Ascending aorta (tissue), 2 donors: ENCODE measurements at regions not wholly inside any gene's neighbourhood (a gene's known extent, or its start where the extent isn't known, plus 50 kb on each side); places are given as distances from the start of the nearest gene placed in this dataset.
A peak's percentile ranks its signal among the peaks of the same experiment; 100 is the strongest.

ENCODE experiments used
- DNase-seq, 2 donors: peaks; one replicate each; pipeline ENCODE4 v3.0.0-alpha.2; 2019; ENCODE audit warnings: low spot score in 2 of 2
- H3K27ac ChIP-seq, 2 donors: fragments of 200-600 bp; sonication (generic); one replicate each; pipeline ENCODE4 v1.5.1; 2016 to 2017; ENCODE audit warnings: mild to moderate bottlenecking in 1 of 2
- H3K27me3 ChIP-seq: fragments of 200-600 bp; sonication (generic); one replicate; pipeline ENCODE4 v1.5.1; 2017
- H3K36me3 ChIP-seq, 2 donors: fragments of 200-600 bp; sonication (generic); one replicate each; pipeline ENCODE4 v1.5.1; 2016
- H3K4me1 ChIP-seq, 2 donors: fragments of 200-600 bp; sonication (generic); one replicate each; pipeline ENCODE4 v1.5.1; 2016 to 2017; ENCODE audit warnings: mild to moderate bottlenecking in 1 of 2
- H3K4me3 ChIP-seq, 2 donors: fragments of 200-600 bp; sonication (generic); one replicate each; pipeline ENCODE4 v1.5.1; 2016 to 2017; ENCODE audit warnings: mild to moderate bottlenecking in 1 of 2
- H3K9me3 ChIP-seq, 2 donors: fragments of 200-600 bp; sonication (generic); one replicate each; pipeline ENCODE4 v1.5.1; 2016
- intact Hi-C: fragments of 100-400 bp; cut with DNase I; formaldehyde crosslinking; loops from one replicate; pipeline ENCODE4 v1.15.1; 2023
- TF ChIP-seq, protein P1 (sequence below), 3 experiments: fragments of 200-600 bp in 2 of 3; fragments of 450-650 bp in 1 of 3; sonication (generic) in 2 of 3; IDR thresholded peaks; one replicate each; pipeline ENCODE4 v1.5.1; 2016 to 2019; ENCODE audit warnings: antibody characterized with exemption in 3 of 3, mild to moderate bottlenecking in 1 of 3, moderate library complexity in 1 of 3

DNA sequence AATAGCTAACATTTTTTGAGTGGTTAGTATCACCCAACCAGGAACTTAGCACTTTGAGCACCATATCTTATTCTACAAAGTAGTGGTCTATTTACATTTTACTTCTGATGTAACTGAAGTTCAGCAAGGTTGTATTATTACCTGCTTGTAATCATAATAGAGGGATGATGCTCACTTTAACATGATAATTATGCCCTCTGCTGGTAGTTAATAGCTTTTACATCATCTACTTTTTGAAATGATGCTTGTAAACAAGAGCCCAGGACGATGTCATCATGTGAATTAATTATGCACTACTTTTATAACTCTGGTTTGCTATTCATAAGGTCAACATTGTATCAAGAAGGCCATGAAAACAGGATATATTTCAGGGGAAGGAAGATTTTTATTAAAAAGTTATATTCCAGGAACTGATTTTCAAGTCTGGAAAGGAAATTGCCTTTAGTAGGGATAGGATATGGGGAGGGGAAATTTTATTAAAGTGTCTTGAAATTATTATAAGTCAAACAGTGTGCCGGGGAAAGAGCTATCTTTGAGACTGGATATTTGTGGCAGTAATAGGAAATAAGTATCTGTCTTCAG, 80.3 kb upstream of the SCIN start:
- DNase-seq: no peak
- no peak overlapping the region for H3K4me3 ChIP-seq
- intact Hi-C loops: no loop called here
- no peaks in the 10 kb centered on the region for H3K4me1 ChIP-seq
- H3K27ac ChIP-seq: no peak overlapping the region
- no peaks in the 10 kb centered on the region for H3K36me3 ChIP-seq
- no peaks in the 10 kb centered on the region for H3K27me3 ChIP-seq
- TF ChIP-seq, protein P1, sequence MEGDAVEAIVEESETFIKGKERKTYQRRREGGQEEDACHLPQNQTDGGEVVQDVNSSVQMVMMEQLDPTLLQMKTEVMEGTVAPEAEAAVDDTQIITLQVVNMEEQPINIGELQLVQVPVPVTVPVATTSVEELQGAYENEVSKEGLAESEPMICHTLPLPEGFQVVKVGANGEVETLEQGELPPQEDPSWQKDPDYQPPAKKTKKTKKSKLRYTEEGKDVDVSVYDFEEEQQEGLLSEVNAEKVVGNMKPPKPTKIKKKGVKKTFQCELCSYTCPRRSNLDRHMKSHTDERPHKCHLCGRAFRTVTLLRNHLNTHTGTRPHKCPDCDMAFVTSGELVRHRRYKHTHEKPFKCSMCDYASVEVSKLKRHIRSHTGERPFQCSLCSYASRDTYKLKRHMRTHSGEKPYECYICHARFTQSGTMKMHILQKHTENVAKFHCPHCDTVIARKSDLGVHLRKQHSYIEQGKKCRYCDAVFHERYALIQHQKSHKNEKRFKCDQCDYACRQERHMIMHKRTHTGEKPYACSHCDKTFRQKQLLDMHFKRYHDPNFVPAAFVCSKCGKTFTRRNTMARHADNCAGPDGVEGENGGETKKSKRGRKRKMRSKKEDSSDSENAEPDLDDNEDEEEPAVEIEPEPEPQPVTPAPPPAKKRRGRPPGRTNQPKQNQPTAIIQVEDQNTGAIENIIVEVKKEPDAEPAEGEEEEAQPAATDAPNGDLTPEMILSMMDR (IDR thresholded peaks at IDR 0.05): peak in 2 of 3 experiments; percentile 8 to 13
- H3K9me3 ChIP-seq: no peaks in the 10 kb centered on the region

DNA sequence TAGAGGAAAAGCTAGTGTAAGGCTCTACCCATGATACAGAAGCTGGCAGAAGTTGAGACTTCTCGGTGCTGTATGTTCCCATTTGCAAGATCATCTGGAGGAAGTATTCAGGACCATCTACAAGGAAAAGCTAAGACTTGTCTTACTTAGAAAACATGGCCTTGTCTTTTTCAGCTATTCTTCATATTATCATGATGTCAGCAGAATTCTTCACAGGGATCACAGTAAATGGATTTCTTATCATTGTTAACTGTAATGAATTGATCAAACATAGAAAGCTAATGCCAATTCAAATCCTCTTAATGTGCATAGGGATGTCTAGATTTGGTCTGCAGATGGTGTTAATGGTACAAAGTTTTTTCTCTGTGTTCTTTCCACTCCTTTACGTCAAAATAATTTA, 79.6 kb upstream of the SCIN start:
- Histone ChIP-seq H3K36me3 (no peaks in the 10 kb centered on the region), H3K4me1 (no peaks in the 10 kb centered on the region), H3K27ac (no peak overlapping the region), H3K27me3 (no peaks in the 10 kb centered on the region), H3K9me3 (no peaks in the 10 kb centered on the region), H3K4me3 (no peak overlapping the region)
- TF ChIP-seq, protein P1 (IDR thresholded peaks at IDR 0.05): no peak
- DNase-seq: no peak
- intact Hi-C loops: no loop called here

DNA sequence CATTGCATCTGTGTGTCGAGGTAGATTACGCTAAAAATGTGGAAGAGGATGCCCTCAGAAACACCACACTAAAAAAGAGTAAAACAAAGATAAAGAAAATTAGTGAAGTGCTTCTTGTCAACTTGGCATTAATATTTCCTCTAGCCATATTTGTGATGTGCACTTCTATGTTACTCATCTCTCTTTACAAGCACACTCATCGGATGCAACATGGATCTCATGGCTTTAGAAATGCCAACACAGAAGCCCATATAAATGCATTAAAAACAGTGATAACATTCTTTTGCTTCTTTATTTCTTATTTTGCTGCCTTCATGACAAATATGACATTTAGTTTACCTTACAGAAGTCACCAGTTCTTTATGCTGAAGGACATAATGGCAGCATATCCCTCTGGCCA, 79.0 kb upstream of the SCIN start:
- H3K9me3 ChIP-seq: no peaks in the 10 kb centered on the region
- intact Hi-C loops: no loop called here
- H3K27me3 ChIP-seq: no peaks in the 10 kb centered on the region
- H3K36me3 ChIP-seq: no peaks in the 10 kb centered on the region
- no peaks in the 10 kb centered on the region for H3K4me1 ChIP-seq
- H3K27ac ChIP-seq: no peak overlapping the region
- TF ChIP-seq, protein P1 (IDR thresholded peaks at IDR 0.05): no peak
- H3K4me3 ChIP-seq: no peak overlapping the region
- DNase-seq: no peak

DNA sequence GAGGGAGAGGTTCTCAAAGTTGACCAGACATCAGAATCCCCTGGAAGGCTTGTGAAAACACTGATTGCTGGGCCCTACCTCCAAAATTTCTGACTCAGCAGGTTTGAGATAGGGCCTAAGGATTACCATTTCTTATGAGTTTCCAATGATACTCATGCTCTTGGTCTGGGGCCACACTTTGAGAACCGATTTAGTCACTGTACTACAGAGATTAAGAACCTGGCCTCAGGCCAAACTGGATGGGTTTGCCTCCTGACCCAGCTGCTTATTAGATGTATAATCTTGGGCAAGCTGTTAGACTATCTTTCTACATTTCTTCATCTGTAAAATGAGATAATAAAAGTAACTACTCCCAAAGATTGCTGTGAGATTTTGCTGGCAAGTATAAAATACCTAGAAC, 77.1 kb upstream of the SCIN start:
- Histone ChIP-seq H3K27ac (no peak overlapping the region), H3K4me3 (no peak overlapping the region), H3K9me3 (no peaks in the 10 kb centered on the region), H3K27me3 (no peaks in the 10 kb centered on the region), H3K4me1 (no peaks in the 10 kb centered on the region), H3K36me3 (no peaks in the 10 kb centered on the region)
- no peak for DNase-seq
- intact Hi-C loops: no loop called here
- TF ChIP-seq, protein P1 (IDR thresholded peaks at IDR 0.05): no peak

DNA sequence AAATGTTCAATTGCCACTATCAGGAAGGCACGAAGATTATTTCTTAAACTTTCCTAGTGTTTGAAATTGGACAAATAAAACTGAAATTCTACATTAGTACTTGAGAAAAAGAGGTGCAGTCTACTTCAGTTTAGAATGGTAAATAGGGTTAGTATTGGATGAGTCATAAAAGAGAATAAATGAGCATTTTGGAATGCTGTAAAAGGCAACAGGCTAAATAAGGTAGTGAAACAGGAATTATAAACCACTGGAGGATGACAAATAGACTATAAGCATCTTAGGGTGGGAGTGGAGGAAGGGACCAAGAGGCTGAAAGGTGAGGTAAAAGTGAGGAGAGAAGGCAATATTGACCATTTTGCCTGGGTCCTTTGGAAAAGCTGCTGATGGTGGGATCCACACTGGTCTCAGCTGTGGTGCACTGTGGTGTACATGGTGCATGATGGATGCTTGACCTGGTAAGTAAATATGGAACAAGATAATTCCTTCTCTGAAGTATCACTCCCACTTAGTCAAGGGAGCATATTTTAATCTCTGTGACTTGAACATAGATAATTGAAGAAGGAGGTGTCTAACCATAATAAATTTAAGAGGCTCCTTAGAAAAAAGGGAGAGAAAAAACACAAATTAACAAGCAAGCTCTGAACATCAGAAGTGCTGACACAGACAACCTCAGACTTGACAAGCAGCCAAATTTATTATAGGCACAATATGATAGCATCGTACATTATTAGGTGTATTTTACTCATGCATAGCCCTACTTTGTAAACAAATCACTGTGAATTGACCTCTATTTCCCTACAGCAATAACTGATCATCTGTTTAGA, 76.4 kb upstream of the SCIN start:
- intact Hi-C loops: no loop called here
- TF ChIP-seq, protein P1 (IDR thresholded peaks at IDR 0.05): no peak

More for the DNA sequence above, 76.4 kb upstream of the SCIN start:
- Histone ChIP-seq H3K9me3 (no peaks in the 10 kb centered on the region), H3K27me3 (no peaks in the 10 kb centered on the region), H3K27ac (no peak overlapping the region), H3K4me1 (no peaks in the 10 kb centered on the region), H3K36me3 (no peaks in the 10 kb centered on the region), H3K4me3 (no peak overlapping the region)
- DNase-seq: no peak
